Upper lobe of left lung (tissue), 6 donors: ENCODE measurements at regions not wholly inside any gene's neighbourhood (a gene's known extent, or its start where the extent isn't known, plus 50 kb on each side); places are given as distances from the start of the nearest gene placed in this dataset.

Source experiments
- ATAC-seq, 2 donors: fragments of 200-7000 bp; cut with Tn5 transposase; one replicate each; pipeline ENCODE4 v1.9.1; 2022; ENCODE audit warnings: mild to moderate bottlenecking in 2 of 2, moderate library complexity in 2 of 2; ENCODE audit not compliant: low FRiP score in 2 of 2
- DNase-seq, 2 donors: peaks; one replicate each; pipeline ENCODE4 v3.0.0-alpha.2; 2019 to 2020
- H3K27ac ChIP-seq, 4 donors: fragments of 200-600 bp; sonication (generic); one replicate each; pipeline ENCODE4 v1.5.1; 2016 to 2019
- H3K27me3 ChIP-seq, 4 donors: fragments of 200-600 bp; sonication (generic); one replicate each; pipeline ENCODE4 v1.5.1; 2017 to 2019
- H3K36me3 ChIP-seq, 4 donors: fragments of 200-600 bp; sonication (generic); one replicate each; pipeline ENCODE4 v1.5.1; 2016 to 2019
- H3K4me1 ChIP-seq, 4 donors: fragments of 200-600 bp; sonication (generic); one replicate each; pipeline ENCODE4 v1.5.1; 2018 to 2019
- H3K4me3 ChIP-seq, 4 donors: fragments of 200-600 bp; sonication (generic); one replicate each; pipeline ENCODE4 v1.5.1; 2017 to 2019; ENCODE audit warnings: mild to moderate bottlenecking in 2 of 4, moderate library complexity in 1 of 4
- H3K9me3 ChIP-seq, 4 donors: fragments of 200-600 bp; sonication (generic); one replicate each; pipeline ENCODE4 v1.5.1; 2018 to 2019
- EP300 ChIP-seq, 4 donors: sonication (generic); formaldehyde crosslinking; IDR thresholded peaks; one replicate each; pipeline ENCODE4 v1.5.1; 2017; ENCODE audit warnings: antibody characterized with exemption in 4 of 4, control low read depth in 2 of 4
- POLR2A ChIP-seq, 4 donors: fragments of 450-650 bp; IDR thresholded peaks; one replicate each; pipeline ENCODE4 v1.5.1; 2016 to 2017; ENCODE audit warnings: antibody characterized with exemption in 4 of 4, mild to moderate bottlenecking in 2 of 4
- POLR2AphosphoS5 ChIP-seq, 2 donors: sonication (generic); formaldehyde crosslinking; IDR thresholded peaks; one replicate each; pipeline ENCODE4 v1.5.1; 2017; ENCODE audit warnings: antibody characterized with exemption in 2 of 2
- WGBS, 2 donors: methylation state at CpG; one replicate each; pipeline ENCODE4 v1.1.5; 2017 to 2018; 5-methylcytosine and 5-hydroxymethylcytosine counted together
- TF ChIP-seq, protein P1 (sequence below), 6 experiments: fragments of 450-650 bp in 4 of 6; fragments of 200-600 bp in 2 of 6; sonication (generic) in 2 of 6; IDR thresholded peaks; one replicate each; pipeline ENCODE4 v1.5.1; 2016 to 2019; ENCODE audit warnings: antibody characterized with exemption in 6 of 6
- donor health status: DM: no; HTN: no; CAD: no; lungs with moderate emphysema.
- donor health status: DM: no; HTN: yes; CAD: no; lungs with severe emphysema.

DNA sequence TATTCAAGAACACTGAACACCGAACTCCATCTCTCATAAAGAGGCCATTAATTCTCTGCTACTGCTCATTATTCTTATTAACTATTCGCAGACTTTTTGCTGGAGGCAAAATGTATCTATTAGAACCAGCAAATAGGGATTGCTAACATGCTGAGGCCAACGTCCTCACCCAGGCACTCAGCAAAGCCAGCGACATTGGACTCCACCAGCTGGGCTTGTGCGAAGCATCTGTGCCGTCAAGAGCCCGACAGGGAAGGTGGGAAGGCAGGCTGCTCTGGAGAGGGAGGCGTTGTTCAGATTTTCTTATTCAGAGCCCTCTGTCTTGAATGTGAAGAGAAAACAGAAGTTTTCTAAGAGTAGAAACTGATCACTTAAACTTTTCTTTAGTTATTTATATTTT, 615.6 kb upstream of the KIRREL3 start:
- Histone ChIP-seq H3K36me3 (no peaks in the 10 kb centered on the region), H3K4me1 (no peaks in the 10 kb centered on the region), H3K9me3 (no peaks in the 10 kb centered on the region), H3K4me3 (no peak overlapping the region), H3K27me3 (no peaks in the 10 kb centered on the region), H3K27ac (no peak overlapping the region)
- TF ChIP-seq, protein P1, sequence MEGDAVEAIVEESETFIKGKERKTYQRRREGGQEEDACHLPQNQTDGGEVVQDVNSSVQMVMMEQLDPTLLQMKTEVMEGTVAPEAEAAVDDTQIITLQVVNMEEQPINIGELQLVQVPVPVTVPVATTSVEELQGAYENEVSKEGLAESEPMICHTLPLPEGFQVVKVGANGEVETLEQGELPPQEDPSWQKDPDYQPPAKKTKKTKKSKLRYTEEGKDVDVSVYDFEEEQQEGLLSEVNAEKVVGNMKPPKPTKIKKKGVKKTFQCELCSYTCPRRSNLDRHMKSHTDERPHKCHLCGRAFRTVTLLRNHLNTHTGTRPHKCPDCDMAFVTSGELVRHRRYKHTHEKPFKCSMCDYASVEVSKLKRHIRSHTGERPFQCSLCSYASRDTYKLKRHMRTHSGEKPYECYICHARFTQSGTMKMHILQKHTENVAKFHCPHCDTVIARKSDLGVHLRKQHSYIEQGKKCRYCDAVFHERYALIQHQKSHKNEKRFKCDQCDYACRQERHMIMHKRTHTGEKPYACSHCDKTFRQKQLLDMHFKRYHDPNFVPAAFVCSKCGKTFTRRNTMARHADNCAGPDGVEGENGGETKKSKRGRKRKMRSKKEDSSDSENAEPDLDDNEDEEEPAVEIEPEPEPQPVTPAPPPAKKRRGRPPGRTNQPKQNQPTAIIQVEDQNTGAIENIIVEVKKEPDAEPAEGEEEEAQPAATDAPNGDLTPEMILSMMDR (IDR thresholded peaks at IDR 0.05), result no peak
- TF ChIP-seq POLR2AphosphoS5 (IDR thresholded peaks at IDR 0.05) (no peak), EP300 (IDR thresholded peaks at IDR 0.05) (no peak), POLR2A (IDR thresholded peaks at IDR 0.05) (no peak)
- ATAC-seq (no peak), DNase-seq (no peak)
- WGBS, 2 donors, result 84 to 87% methylated on average over 8 of the region's 8 CpGs

DNA sequence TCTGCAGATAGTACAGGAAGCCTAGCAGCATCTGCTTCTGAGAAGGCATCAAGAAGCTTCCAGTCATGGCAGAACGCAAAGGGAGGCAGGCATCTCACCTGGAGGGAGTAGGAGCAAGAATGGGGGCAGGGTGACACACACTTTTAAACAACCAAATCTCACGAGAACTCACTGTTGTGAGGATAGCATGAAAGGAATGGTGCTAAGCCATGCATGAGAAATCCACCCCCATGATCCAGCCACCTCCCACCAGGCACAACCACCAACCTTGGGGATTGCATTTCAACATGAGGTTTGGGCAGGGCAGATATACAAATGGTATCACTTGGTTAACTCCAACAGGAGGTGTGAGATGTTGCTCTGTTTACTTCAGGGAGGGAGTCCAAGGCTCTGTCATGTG, 612.0 kb upstream of the KIRREL3 start:
- no peaks in the 10 kb centered on the region for H3K36me3 ChIP-seq
- no peaks in the 10 kb centered on the region for H3K4me1 ChIP-seq
- TF ChIP-seq POLR2A (IDR thresholded peaks at IDR 0.05), result no peak
- TF ChIP-seq, protein P1 (IDR thresholded peaks at IDR 0.05), result no peak
- no peak for TF ChIP-seq EP300 (IDR thresholded peaks at IDR 0.05)
- no peak for TF ChIP-seq POLR2AphosphoS5 (IDR thresholded peaks at IDR 0.05)
- H3K27me3 ChIP-seq, result no peaks in the 10 kb centered on the region
- H3K4me3 ChIP-seq, result no peak overlapping the region
- 75 to 93% methylated on average over 2 of the region's 2 CpGs for WGBS, 2 donors
- DNase-seq (no peak), ATAC-seq (no peak)
- H3K9me3 ChIP-seq, result no peaks in the 10 kb centered on the region
- no peak overlapping the region for H3K27ac ChIP-seq

DNA sequence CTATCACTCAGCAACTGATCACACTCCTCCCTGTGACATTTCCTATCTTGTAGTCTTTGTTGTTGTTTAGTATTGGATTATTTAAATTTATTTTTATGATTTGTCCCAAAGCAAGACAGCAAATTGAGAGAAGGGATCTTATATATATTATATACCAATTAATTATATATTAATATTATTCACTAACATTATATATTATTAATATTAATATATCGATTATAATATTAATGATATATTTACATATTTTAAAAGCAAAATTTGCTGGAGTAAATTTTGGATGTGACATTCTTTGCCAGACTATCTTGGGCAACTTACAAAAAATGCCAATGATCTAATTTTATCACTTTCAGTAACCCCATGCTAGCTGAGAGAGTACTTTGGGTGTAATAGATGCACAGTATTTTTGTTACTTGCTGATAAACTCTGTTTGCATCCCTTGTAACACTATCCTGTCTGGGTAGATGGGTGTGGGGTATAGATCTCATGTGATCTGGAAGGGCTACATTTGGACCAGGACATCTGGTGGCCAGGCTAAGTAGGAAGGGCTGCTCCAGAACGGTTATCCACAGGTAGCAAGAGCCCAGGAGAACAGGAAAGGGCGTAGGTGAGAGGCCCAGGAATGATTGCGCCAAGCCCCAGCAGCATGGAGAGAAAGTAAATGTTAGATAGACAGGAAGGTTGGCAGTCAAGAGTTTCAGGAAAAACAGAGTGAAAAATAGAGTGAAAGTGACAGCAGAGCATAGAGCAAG, 608.6 kb upstream of the KIRREL3 start:
- Histone ChIP-seq H3K27me3 (no peaks in the 10 kb centered on the region), H3K27ac (no peak overlapping the region), H3K9me3 (no peaks in the 10 kb centered on the region), H3K4me1 (no peaks in the 10 kb centered on the region), H3K4me3 (no peak overlapping the region), H3K36me3 (no peaks in the 10 kb centered on the region)
- TF ChIP-seq POLR2A (IDR thresholded peaks at IDR 0.05) (no peak), EP300 (IDR thresholded peaks at IDR 0.05) (no peak)
- DNase-seq (no peak), ATAC-seq (no peak)
- WGBS, 2 donors, result 92 to 93% methylated on average over 4 of the region's 4 CpGs

DNA sequence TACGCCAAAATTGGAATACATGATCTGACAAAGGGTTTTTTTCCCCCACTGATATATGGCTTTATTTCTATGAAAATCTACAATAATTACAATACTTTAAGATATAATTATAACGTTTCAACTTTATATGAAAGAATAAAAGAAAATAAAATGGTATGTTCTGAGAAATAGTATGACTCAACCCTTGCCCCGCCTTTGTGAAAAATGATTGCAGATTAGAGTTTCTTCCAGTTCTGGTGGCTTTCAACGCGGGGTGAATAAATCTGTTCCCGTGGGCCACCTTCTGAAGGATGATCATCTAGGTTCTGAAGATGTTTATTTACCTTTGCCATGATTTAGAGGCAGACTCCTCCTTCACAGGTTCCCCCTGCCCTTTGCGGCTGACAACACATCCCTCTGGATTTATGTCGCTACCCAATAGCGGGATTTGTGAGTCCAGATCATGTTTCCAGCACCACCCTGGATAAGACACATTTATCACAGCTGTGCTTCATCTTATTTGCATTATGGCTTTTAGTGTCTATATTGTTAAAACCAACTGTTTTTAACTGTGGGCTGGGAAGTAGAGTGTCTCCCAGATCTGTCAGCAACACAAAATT, 607.0 kb upstream of the KIRREL3 start:
- H3K4me3 ChIP-seq, result no peak overlapping the region
- no peaks in the 10 kb centered on the region for H3K4me1 ChIP-seq
- DNase-seq (no peak), ATAC-seq (no peak)
- TF ChIP-seq POLR2A (IDR thresholded peaks at IDR 0.05) (no peak), POLR2AphosphoS5 (IDR thresholded peaks at IDR 0.05) (no peak), EP300 (IDR thresholded peaks at IDR 0.05) (no peak)
- TF ChIP-seq, protein P1 (IDR thresholded peaks at IDR 0.05), result no peak
- H3K27me3 ChIP-seq, result no peaks in the 10 kb centered on the region
- H3K36me3 ChIP-seq, result no peaks in the 10 kb centered on the region
- 76 to 79% methylated on average over 9 of the region's 9 CpGs for WGBS, 2 donors
- H3K9me3 ChIP-seq, result no peaks in the 10 kb centered on the region
- H3K27ac ChIP-seq, result no peak overlapping the region

DNA sequence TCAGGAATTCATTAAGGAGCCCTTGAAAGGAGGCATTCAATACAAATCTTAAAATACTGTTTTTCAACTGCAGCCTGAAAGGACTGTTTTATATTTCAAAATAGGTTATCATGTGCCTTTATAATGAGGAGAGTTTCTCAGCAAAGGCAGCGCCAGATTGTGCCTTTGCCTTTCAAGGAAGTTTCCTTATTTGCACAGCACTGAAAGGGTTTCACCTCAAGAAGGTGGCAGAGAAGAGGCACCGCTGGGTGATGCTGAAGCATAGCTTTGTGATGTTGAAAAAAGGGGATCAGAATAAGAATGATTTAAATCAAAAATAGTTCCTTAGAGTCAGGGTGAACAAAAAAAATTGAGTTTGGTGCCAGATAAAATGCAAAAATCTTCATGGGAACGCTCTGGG, 601.0 kb upstream of the KIRREL3 start:
- H3K4me1 ChIP-seq, result no peaks in the 10 kb centered on the region
- H3K9me3 ChIP-seq, result no peaks in the 10 kb centered on the region
- DNase-seq (no peak), ATAC-seq (no peak)
- no peaks in the 10 kb centered on the region for H3K36me3 ChIP-seq
- TF ChIP-seq POLR2AphosphoS5 (IDR thresholded peaks at IDR 0.05) (no peak), EP300 (IDR thresholded peaks at IDR 0.05) (no peak), POLR2A (IDR thresholded peaks at IDR 0.05) (no peak)
- TF ChIP-seq, protein P1 (IDR thresholded peaks at IDR 0.05), result no peak
- no peaks in the 10 kb centered on the region for H3K27me3 ChIP-seq
- no peak overlapping the region for H3K4me3 ChIP-seq
- H3K27ac ChIP-seq, result no peak overlapping the region
- WGBS, 2 donors, result 54 to 63% methylated on average over 3 of the region's 3 CpGs
